H9 (cell line): ENCODE measurements at regions not wholly inside any gene's neighbourhood (a gene's known extent, or its start where the extent isn't known, plus 50 kb on each side); places are given as distances from the start of the nearest gene placed in this dataset.

Source experiments
- DNase-seq: peaks from one replicate; pipeline ENCODE4 v3.0.0-alpha.2; 2017
- H2AFZ ChIP-seq: one replicate; pipeline ENCODE4 v1.6.1; 2013; ENCODE audit warnings: mild to moderate bottlenecking, low read length, control low read depth, moderate library complexity
- H2AK5ac ChIP-seq: 2 replicates; pipeline ENCODE4 v1.6.1; 2013; ENCODE audit warnings: low read length, control low read depth, mixed read lengths; ENCODE audit not compliant: insufficient read length
- H2BK120ac ChIP-seq: one replicate; pipeline ENCODE4 v1.6.1; 2013; ENCODE audit warnings: low read depth, mild to moderate bottlenecking, low read length, control low read depth, inconsistent platforms; ENCODE audit not compliant: poor library complexity, severe bottlenecking
- H2BK12ac ChIP-seq: 2 replicates; pipeline ENCODE4 v1.6.1; 2013; ENCODE audit warnings: low read length, control low read depth, mixed read lengths, low read depth; ENCODE audit not compliant: insufficient read length
- H2BK15ac ChIP-seq: 2 replicates; pipeline ENCODE4 v1.6.1; 2013; ENCODE audit warnings: low read depth, low read length, control low read depth
- H2BK20ac ChIP-seq: one replicate; pipeline ENCODE4 v1.6.1; 2013; ENCODE audit warnings: low read depth, mild to moderate bottlenecking, low read length, control low read depth, inconsistent platforms; ENCODE audit not compliant: poor library complexity, severe bottlenecking
- H2BK5ac ChIP-seq: 2 replicates; pipeline ENCODE4 v1.6.1; 2013; ENCODE audit warnings: low read length, control low read depth, mixed read lengths; ENCODE audit not compliant: insufficient read length
- H3K14ac ChIP-seq: 2 replicates; pipeline ENCODE4 v1.6.1; 2013; ENCODE audit warnings: low read length, control low read depth; ENCODE audit not compliant: insufficient read depth
- H3K18ac ChIP-seq: 2 replicates; pipeline ENCODE4 v1.6.1; 2013; ENCODE audit warnings: low read depth, mild to moderate bottlenecking, mixed read lengths, low read length, control low read depth; ENCODE audit not compliant: insufficient read length
- H3K23ac ChIP-seq: 2 replicates; pipeline ENCODE4 v1.6.1; 2013; ENCODE audit warnings: low read length, control low read depth, mixed read lengths, low read depth; ENCODE audit not compliant: insufficient read length
- H3K23me2 ChIP-seq: 2 replicates; pipeline ENCODE4 v1.6.1; 2013; ENCODE audit warnings: low read depth, mild to moderate bottlenecking, mixed read lengths, low read length, control low read depth; ENCODE audit not compliant: insufficient read length, poor library complexity, severe bottlenecking
- H3K27ac ChIP-seq: 2 replicates; pipeline ENCODE4 v1.5.1; 2013; ENCODE audit warnings: low read length, control low read depth, mixed read lengths, low read depth; ENCODE audit not compliant: insufficient read length
- H3K27me3 ChIP-seq: 2 replicates; pipeline ENCODE4 v1.6.1; 2013; ENCODE audit warnings: low read length, control low read depth, inconsistent platforms; ENCODE audit not compliant: insufficient read depth
- H3K4ac ChIP-seq: 2 replicates; pipeline ENCODE4 v1.6.1; 2013; ENCODE audit warnings: low read depth, mild to moderate bottlenecking, control low read depth, inconsistent platforms, low read length, moderate library complexity
- H3K4me1 ChIP-seq: 2 replicates; pipeline ENCODE4 v1.6.1; 2013; ENCODE audit warnings: low read length, control low read depth, inconsistent platforms; ENCODE audit not compliant: insufficient read depth
- H3K4me2 ChIP-seq: 2 replicates; pipeline ENCODE4 v1.6.1; 2013; ENCODE audit warnings: low read length, control low read depth, mixed read lengths; ENCODE audit not compliant: insufficient read length, insufficient read depth
- H3K56ac ChIP-seq: 2 replicates; pipeline ENCODE4 v1.6.1; 2013; ENCODE audit warnings: low read depth, mild to moderate bottlenecking, mixed read lengths, low read length, control low read depth; ENCODE audit not compliant: insufficient read length
- H3K79me1 ChIP-seq: 2 replicates; pipeline ENCODE4 v1.6.1; 2013; ENCODE audit warnings: low read depth, mild to moderate bottlenecking, moderate library complexity, low read length, control low read depth, inconsistent platforms; ENCODE audit not compliant: insufficient read depth, poor library complexity, severe bottlenecking
- H3K79me2 ChIP-seq: 2 replicates; pipeline ENCODE4 v1.6.1; 2013; ENCODE audit warnings: low read length, control low read depth, inconsistent platforms; ENCODE audit not compliant: insufficient read depth
- H3K9ac ChIP-seq: 2 replicates; pipeline ENCODE4 v1.6.1; 2013; ENCODE audit warnings: low read length, control low read depth, mixed read lengths; ENCODE audit not compliant: insufficient read length; ENCODE audit errors: extremely low read depth
- H3K9me3 ChIP-seq: one replicate; pipeline ENCODE4 v1.6.1; 2013; ENCODE audit warnings: low read depth, low read length, inconsistent platforms; ENCODE audit not compliant: control insufficient read depth
- H3T11ph ChIP-seq: one replicate; pipeline ENCODE4 v1.6.1; 2013; ENCODE audit warnings: mild to moderate bottlenecking, low read length, control low read depth, inconsistent platforms
- H4K20me1 ChIP-seq: one replicate; pipeline ENCODE4 v1.6.1; 2013; ENCODE audit not compliant: control insufficient read depth, insufficient read length, insufficient read depth
- H4K5ac ChIP-seq: 2 replicates; pipeline ENCODE4 v1.6.1; 2013; ENCODE audit warnings: low read depth, mild to moderate bottlenecking, mixed read lengths, low read length, control low read depth; ENCODE audit not compliant: insufficient read length
- H4K8ac ChIP-seq: replicated peaks from 2 replicates; pipeline ENCODE4 v1.6.1; 2013; ENCODE audit warnings: low read length, control low read depth, mixed read lengths, low read depth; ENCODE audit not compliant: insufficient read length
- H4K91ac ChIP-seq: 2 replicates; pipeline ENCODE4 v1.6.1; 2013; ENCODE audit warnings: low read depth, mild to moderate bottlenecking, moderate library complexity, mixed read lengths, low read length, control low read depth; ENCODE audit not compliant: insufficient read length
- H3K27ac Mint-ChIP-seq, 3 experiments: 2 replicates in 2 of 3; 3 replicates in 1 of 3; pipeline ENCODE4 v1.8.0; 2020 to 2021; ENCODE audit warnings: mixed read lengths in 3 of 3, mild to moderate bottlenecking in 1 of 3, moderate library complexity in 1 of 3
- H3K27me3 Mint-ChIP-seq: 2 replicates; pipeline ENCODE4 v1.8.0; 2021; ENCODE audit warnings: low read depth, mild to moderate bottlenecking, moderate library complexity, mixed read lengths
- H3K36me3 Mint-ChIP-seq, 3 experiments: 2 replicates in 2 of 3; 3 replicates in 1 of 3; pipeline ENCODE4 v1.8.0; 2020 to 2021; ENCODE audit warnings: low read depth in 3 of 3, mixed read lengths in 3 of 3; ENCODE audit not compliant: insufficient read depth in 1 of 3
- H3K4me1 Mint-ChIP-seq, 2 experiments: 2 replicates each; pipeline ENCODE4 v1.8.0; 2020; ENCODE audit warnings: mixed read lengths in 2 of 2
- H3K4me3 Mint-ChIP-seq, 2 experiments: 2 replicates in 1 of 2; 3 replicates in 1 of 2; pipeline ENCODE4 v1.8.0; 2020 to 2021; ENCODE audit warnings: mild to moderate bottlenecking in 2 of 2, mixed read lengths in 2 of 2, moderate library complexity in 1 of 2
- H3K9me3 Mint-ChIP-seq, 2 experiments: 2 replicates in 1 of 2; 3 replicates in 1 of 2; pipeline ENCODE4 v1.8.0; 2020; ENCODE audit warnings: mild to moderate bottlenecking in 2 of 2, mixed read lengths in 2 of 2, moderate library complexity in 1 of 2
- CTCF ChIP-seq: fragments of 200-600 bp; sonication (generic); conservative IDR thresholded peaks from 3 replicates; pipeline ENCODE4 v1.8.0; 2021; ENCODE audit warnings: antibody characterized with exemption, mild to moderate bottlenecking

- Histone ChIP-seq H3K79me2 (no peaks in the 10 kb centered on the region), H2BK120ac (no peak overlapping the region), H4K20me1 (no peaks in the 10 kb centered on the region), H3K4me1 (no peaks in the 10 kb centered on the region), H2AFZ (no peak overlapping the region), H3K9me3 (peaks cover 13% of the 10 kb centered on the region), H3K23me2 (no peaks in the 10 kb centered on the region), H2AK5ac (no peak overlapping the region), H4K91ac (no peak overlapping the region), H3T11ph (no peak overlapping the region), H4K8ac (no peak overlapping the region), H3K4me2 (no peak overlapping the region), H3K4ac (no peak overlapping the region), H3K9ac (no peak overlapping the region), H3K18ac (no peak overlapping the region), H3K23ac (no peak overlapping the region), H2BK5ac (no peak overlapping the region), H2BK20ac (no peak overlapping the region), H3K27ac (no peak overlapping the region), H3K56ac (no peak overlapping the region), H3K27me3 (no peaks in the 10 kb centered on the region), H4K5ac (no peak overlapping the region), H3K79me1 (no peaks in the 10 kb centered on the region), H2BK15ac (no peak overlapping the region), H3K14ac (no peak overlapping the region), H2BK12ac (no peak overlapping the region)
- Mint-ChIP-seq H3K36me3 (peaks cover 7 to 18% (median 15%) of the 10 kb centered on the region in 3 experiments; a peak in 5 of 7 replicates), H3K4me1 (no peaks in the 10 kb centered on the region), H3K27me3 (no peaks in the 10 kb centered on the region; the same call in none of the 2 replicates), H3K4me3 (no peak overlapping the region), H3K27ac (no peak overlapping the region), H3K9me3 (peaks cover 23 to 25% of the 10 kb centered on the region in 2 experiments)
- no peak for DNase-seq
- no peak for TF ChIP-seq CTCF
Measured at GRCh38 chr7:68121056-68121455, 1124.4 kb downstream of the TYW1 start.
